ENCODE measurements at regions not wholly inside any gene's neighbourhood (a gene's known extent, or its start where the extent isn't known, plus 50 kb on each side); places are given as distances from the start of the nearest gene placed in this dataset.
"Not testable (repeated sequence)": the region's sequence is repeated elsewhere in the genome, so short reads cannot be mapped to it uniquely, and the experiment has no call there.

DNA sequence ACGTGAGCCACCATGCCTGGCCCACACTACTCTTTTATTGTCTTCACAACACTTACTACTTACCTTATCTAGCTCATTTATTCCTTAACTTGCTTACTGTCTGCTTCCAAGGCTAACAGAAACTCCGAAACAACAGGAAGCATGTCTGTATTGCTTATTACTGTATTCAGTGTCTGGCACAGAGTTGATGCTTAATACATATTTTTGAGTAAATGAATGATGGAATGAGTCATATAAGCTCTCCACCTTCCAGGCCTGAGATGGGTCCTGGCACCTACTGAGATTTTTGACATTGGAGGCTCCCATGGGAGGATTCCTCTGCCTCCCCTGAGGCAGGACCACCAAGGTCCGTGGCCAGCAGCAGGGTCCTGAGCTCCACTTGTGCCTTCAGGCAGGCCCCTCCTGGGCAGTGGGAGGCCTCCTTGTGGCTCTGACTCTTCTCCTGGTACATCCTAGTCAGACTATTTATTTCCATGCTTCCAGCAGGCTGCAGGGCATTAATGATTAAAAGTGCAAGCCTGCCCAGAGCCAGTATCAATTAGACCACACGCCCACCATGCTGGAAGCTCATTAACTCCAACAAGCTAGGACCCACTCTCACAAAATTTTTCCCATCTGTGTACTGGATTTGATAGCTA is 76.5 kb upstream of the CTNNA1 start:
- Mint-ChIP-seq H3K27ac (no peak overlapping the region), H3K4me1 (ENCODE audit: low read depth) (no peaks in the 10 kb centered on the region), H3K9me3 (peaks cover 11% of the 10 kb centered on the region), H3K27me3 (peaks cover 60% of the 10 kb centered on the region), H3K36me3 (ENCODE audit: low read depth) (no peaks in the 10 kb centered on the region), H3K4me3 (no peak overlapping the region)

DNA sequence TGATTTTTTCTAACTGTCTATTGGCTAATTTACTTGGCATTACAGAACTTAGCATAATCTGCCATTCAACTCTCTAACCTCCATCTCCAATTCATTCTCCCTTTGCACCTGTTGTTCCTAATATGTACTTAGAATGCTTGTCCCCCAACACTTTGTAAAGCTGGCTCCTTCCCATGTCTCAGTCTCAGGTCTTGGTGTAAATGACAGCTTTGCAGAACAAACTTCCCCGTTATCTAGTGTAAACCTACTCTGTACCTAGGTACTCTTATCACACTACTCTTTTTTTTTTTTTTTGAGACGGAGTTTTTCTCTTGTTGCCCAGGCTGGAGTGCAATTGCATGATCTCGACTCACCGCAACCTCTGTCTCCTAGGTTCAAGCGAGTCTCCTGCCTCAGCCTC is 77.2 kb upstream of the CTNNA1 start:
- Mint-ChIP-seq H3K4me1 (ENCODE audit: low read depth) (no peaks in the 10 kb centered on the region), H3K4me3 (no peak overlapping the region), H3K9me3 (peaks cover 11% of the 10 kb centered on the region), H3K36me3 (ENCODE audit: low read depth) (no peaks in the 10 kb centered on the region), H3K27ac (no peak overlapping the region), H3K27me3 (peaks cover 59% of the 10 kb centered on the region)

DNA sequence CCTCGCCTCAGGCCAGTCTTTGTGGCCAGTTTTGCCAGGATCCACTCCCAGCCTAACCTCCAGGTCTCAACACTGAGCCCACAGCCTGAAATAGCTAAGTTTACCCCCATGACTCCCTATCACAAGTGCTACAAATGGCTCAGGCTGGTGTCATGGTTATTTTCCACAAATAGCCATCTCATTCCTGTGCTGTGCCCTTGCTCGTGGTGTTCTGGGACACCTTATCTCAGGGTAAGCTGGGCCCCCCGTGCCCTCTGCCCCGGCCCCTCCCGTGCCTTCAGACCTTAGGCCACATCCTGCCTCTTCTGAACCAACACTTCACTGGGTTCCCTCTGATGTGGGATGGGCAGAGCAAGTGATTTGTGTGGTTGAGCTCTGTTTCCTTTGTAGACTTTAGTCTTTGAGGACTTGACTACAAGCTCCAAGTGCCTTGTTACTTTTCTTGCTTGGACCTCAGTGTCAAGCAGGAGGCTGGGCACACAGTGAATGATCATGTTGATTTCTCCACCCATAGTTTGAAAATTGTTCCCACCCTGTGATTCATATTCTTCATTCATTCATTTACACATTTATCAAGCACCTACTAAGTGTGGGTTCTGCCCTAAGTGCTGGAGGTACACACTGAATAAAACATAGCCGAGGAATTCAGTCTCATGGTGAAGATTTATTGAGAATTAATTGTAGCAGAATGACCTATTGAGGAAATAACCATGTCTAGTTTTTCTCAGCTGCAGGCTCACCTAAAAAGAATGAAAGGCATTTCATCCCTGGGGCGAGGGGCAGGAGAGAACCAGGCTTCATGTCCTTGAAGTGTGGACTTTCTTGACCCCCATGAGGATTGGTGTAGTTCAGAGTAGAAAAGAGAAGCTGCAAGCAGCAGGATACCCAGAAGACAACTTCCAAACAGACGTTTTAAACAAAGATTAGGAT is 84.5 kb upstream of the CTNNA1 start:
- H3K36me3 Mint-ChIP-seq (ENCODE audit: low read depth) = no peaks in the 10 kb centered on the region
- H3K4me3 Mint-ChIP-seq = no peak overlapping the region
- peaks cover 2% of the 10 kb centered on the region for H3K9me3 Mint-ChIP-seq
- H3K27ac Mint-ChIP-seq = no peak overlapping the region
- H3K27me3 Mint-ChIP-seq = peaks cover 76% of the 10 kb centered on the region
- H3K4me1 Mint-ChIP-seq (ENCODE audit: low read depth) = peaks cover 33% of the 10 kb centered on the region

DNA sequence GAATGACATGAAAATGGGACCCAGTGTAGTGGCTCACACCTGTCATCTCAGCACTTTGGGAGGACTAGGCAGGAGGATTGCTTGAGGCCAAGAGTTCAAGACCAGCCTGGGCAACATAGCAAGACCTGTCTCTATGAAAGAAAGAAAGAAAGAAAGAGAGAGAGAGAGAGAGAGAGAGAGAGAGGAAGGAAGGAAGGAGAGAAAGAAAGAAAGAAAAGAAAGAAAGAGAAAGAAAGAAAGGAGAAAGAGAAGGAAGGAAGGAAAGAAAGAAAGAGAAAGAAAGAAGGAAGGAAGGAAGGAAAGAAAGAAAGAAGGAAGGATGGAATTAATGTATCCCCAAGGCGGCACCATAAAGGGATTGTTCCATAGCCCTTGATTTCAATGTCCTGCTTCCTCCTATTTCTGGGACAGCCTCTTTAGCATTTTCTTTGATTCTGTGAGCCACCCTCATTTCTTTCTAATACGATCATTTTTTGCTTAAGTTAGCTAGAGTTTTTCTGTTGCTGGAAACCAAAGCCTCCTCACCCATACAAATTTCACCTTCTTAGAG is 85.4 kb upstream of the CTNNA1 start:
- Mint-ChIP-seq H3K27me3 (peaks cover 75% of the 10 kb centered on the region), H3K4me1 (ENCODE audit: low read depth) (peaks cover 41% of the 10 kb centered on the region)
- not testable (repeated sequence) for H3K36me3 Mint-ChIP-seq (ENCODE audit: low read depth); H3K4me3 Mint-ChIP-seq; H3K27ac Mint-ChIP-seq; H3K9me3 Mint-ChIP-seq

DNA sequence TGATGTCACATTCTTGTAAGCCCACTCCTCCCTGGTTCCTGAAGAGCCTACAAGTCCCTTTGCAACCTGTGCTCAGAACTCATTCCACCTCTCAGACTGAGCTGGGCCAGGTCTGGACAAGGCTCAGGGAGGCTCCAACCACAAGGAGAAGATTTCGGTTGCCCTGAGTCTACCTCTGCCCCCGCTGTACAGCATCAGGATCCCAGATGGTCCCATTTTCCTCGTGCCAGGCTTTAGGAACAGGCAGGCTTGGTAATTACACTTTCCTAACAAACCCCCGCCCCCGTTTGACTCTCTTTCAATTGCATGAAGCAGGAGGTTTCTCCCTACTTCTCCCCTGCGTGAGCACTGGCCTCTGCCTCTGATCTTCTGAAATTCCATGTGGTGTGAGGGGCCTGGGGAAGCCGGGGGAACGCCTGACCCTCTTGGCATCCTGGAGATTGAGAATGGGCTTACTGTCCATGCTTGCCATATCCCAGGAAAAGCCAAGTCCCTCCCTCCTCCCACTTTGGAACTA is 86.9 kb upstream of the CTNNA1 start:
- peaks cover 54% of the 10 kb centered on the region for H3K4me1 Mint-ChIP-seq (ENCODE audit: low read depth)
- peaks cover 5% of the 10 kb centered on the region for H3K9me3 Mint-ChIP-seq
- no peak overlapping the region for H3K27ac Mint-ChIP-seq
- no peak overlapping the region for H3K4me3 Mint-ChIP-seq
- H3K27me3 Mint-ChIP-seq = peaks cover 79% of the 10 kb centered on the region
- no peaks in the 10 kb centered on the region for H3K36me3 Mint-ChIP-seq (ENCODE audit: low read depth)

DNA sequence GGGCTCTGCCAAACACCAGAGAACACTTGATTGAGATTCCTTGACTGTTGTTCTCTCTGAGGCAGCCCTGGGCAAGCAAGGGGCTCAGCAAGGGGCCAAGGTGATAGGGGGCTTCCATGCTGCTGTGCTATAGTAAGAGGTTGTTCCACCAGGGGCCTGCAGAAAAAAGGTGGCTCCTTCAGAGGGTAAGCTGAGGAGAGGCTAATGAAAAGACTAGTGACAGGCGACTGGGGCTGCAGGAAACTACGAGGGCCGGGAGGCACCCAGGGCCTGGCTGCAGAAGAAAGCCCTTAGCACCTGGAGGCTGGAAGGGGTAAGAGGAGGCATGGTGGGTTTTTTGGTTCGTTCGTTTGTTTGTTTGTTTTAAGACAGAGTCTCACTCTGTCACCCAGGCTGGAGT is 88.0 kb upstream of the CTNNA1 start:
- Mint-ChIP-seq H3K4me3 (no peak overlapping the region), H3K4me1 (ENCODE audit: low read depth) (peaks cover 54% of the 10 kb centered on the region), H3K27ac (no peak overlapping the region), H3K9me3 (peaks cover 5% of the 10 kb centered on the region), H3K27me3 (peaks cover 87% of the 10 kb centered on the region), H3K36me3 (ENCODE audit: low read depth) (no peaks in the 10 kb centered on the region)

DNA sequence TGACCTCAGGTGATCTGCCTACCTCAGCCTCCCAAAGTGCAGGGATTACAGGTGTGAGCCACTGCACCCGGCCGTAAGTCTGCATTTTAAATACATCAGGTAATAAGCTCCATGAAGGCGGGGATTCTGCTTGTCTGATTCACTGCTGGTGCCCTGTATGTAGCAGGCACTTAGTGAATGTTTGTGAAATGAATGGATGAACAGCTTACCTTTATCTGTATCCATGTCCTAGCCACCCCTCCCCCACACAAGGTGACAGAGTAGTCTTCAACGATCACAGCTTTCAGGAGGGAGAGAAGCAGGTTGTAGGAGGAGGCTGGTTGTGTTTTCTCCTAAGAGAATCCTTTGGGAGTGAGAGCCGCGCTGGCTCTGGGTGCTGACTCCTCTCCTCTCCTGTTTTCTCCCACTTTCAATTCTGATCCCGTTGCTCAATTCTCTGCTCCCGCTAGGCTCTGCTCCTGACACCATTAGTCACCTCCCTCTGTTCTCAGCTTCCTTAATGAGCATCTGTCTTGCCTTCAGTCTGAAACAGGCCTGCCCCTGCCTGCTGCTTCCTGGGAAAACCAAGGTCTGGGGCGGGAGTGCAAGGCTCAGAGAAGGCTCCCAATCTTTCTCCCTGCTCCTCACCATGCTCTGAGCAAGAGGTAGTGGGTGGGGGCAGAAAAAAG is 88.8 kb upstream of the CTNNA1 start:
- no peak overlapping the region for H3K27ac Mint-ChIP-seq

DNA sequence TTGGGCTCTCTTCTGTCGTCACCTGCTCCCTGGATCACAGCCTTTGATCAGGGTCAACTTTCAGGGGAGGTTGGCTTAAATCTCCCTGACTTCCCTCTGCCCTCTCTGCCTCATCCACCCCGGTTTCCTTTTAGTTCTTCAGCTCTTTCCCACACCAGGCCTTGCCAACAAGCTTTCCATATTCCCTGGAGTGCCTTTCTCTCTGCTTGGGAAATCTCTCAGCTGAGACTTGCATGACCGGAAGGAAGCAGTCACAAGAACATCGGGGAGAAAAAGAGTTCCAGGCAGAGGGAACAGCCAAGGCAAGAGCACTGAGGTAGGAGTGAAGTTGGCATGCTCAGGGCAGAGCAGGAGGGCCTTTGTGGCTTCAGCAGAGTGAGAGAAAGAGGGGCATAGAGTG is 88.4 kb upstream of the HSPA9 start:
- Mint-ChIP-seq H3K9me3 (peaks cover 5% of the 10 kb centered on the region), H3K27ac (no peak overlapping the region), H3K27me3 (peaks cover 87% of the 10 kb centered on the region), H3K36me3 (ENCODE audit: low read depth) (no peaks in the 10 kb centered on the region), H3K4me1 (ENCODE audit: low read depth) (peaks cover 42% of the 10 kb centered on the region), H3K4me3 (no peak overlapping the region)

More for the DNA sequence above, 88.8 kb upstream of the CTNNA1 start:
- Mint-ChIP-seq H3K4me3 (no peak overlapping the region), H3K4me1 (ENCODE audit: low read depth) (peaks cover 51% of the 10 kb centered on the region), H3K36me3 (ENCODE audit: low read depth) (no peaks in the 10 kb centered on the region), H3K9me3 (peaks cover 5% of the 10 kb centered on the region), H3K27me3 (peaks cover 87% of the 10 kb centered on the region)

DNA sequence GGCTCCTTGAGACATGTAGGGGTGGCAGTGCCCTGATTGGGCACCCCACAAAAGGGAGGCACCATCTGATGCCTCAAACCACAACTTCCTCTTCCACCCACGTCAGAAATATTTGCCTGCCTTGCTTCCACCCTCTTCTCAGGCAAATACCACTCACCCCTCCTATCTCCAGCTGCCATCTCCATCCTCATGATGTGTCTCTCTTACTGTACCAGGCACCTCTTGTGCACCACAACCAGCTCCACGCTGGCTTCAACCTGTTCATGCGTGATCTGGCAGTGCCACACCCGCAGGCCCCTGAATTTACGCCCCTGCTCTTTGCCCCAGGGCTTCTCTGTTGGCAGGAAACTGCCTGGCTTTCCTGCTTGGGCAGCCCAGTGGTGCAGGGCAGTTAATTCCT is 87.8 kb upstream of the HSPA9 start:
- peak overlapping the region; percentile 34 for H3K27ac Mint-ChIP-seq
- peak overlapping the region; percentile 9 for H3K4me3 Mint-ChIP-seq
- H3K36me3 Mint-ChIP-seq (ENCODE audit: low read depth) = no peaks in the 10 kb centered on the region
- H3K27me3 Mint-ChIP-seq = peaks cover 86% of the 10 kb centered on the region
- peaks cover 5% of the 10 kb centered on the region for H3K9me3 Mint-ChIP-seq
- H3K4me1 Mint-ChIP-seq (ENCODE audit: low read depth) = peaks cover 37% of the 10 kb centered on the region

DNA sequence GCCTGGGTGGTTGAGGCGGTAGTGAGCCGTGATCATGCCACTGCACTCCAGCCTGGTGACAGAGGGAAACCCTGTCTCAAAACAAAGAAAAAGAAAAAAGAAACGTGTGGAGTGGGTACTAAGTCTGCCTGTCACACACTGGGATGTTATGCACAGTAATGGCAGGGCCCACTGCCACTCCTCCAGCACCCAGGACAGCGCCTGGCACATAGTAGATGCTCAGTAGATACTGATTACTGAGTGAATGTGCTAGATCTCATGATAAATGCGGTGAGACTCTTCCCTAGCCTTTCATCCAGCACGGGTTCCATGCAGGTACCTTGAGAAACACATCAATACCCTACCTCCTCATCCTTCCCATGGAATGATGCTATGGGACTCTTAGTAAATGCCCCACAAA is 87.4 kb upstream of the HSPA9 start:
- Mint-ChIP-seq H3K27ac (no peak overlapping the region), H3K27me3 (peaks cover 85% of the 10 kb centered on the region), H3K4me1 (ENCODE audit: low read depth) (peaks cover 33% of the 10 kb centered on the region), H3K9me3 (peaks cover 5% of the 10 kb centered on the region), H3K36me3 (ENCODE audit: low read depth) (no peaks in the 10 kb centered on the region), H3K4me3 (peak overlapping the region; percentile 9)

DNA sequence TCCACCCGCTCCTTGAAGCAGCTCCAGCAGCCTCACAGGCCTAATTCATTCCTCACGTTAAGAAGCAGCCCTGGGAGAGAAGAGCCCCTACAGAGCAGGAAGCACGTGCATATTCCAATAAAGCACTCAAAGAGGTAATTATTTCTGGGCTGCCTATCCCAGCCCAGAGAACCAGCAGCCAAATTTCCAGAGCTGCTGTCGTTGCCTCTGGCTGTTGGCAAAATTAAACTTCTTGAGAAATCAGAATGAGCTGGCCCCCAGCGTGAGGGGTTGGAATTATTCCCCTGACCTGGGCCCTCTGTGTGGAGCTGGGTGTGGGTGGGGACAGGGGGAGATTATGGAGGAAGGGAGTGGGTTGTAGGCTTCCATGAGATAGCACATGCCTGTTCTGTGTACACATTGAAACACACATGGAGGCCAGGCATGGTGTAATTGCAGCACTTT is 86.8 kb upstream of the HSPA9 start:
- no peaks in the 10 kb centered on the region for H3K36me3 Mint-ChIP-seq (ENCODE audit: low read depth)
- H3K9me3 Mint-ChIP-seq = peaks cover 5% of the 10 kb centered on the region
- H3K4me1 Mint-ChIP-seq (ENCODE audit: low read depth) = peaks cover 32% of the 10 kb centered on the region
- H3K27ac Mint-ChIP-seq = no peak overlapping the region
- no peak overlapping the region for H3K4me3 Mint-ChIP-seq
- H3K27me3 Mint-ChIP-seq = peaks cover 88% of the 10 kb centered on the region

DNA sequence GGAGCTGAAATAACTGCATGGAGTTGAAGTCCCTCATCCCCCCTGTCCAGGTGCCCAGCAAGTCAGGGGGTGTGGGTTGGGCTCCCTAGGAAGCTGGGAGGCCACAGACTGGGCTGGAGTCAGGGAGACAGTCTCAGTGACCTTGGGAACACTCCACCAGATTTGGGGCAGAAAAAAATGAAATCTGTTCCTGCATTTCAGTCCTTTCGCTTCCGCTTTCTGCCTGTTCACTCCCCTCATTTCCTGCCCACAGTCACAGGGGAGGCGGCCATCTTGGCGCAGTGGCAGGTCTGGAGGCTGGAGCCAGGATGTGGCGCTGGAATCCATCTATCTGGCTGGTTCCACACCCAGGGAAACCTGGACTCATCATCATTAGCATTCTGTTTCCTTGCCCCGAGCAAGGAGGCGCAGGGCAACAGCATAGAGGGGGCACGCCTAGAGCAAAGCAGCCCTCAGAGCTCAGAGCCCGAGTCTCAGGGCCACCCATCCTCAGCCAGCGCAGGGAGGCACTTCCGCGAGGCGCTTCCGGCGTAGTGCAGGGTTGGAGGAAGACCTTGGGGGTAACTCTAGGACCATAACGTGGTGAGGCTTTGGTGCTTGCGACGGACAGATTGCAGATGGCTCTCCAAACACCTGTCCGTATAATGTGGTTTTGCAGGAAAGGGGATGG is 86.2 kb upstream of the HSPA9 start:
- Mint-ChIP-seq H3K36me3 (ENCODE audit: low read depth) (no peaks in the 10 kb centered on the region), H3K27ac (no peak overlapping the region), H3K27me3 (peaks cover 88% of the 10 kb centered on the region), H3K4me3 (no peak overlapping the region), H3K4me1 (ENCODE audit: low read depth) (peaks cover 32% of the 10 kb centered on the region), H3K9me3 (peaks cover 5% of the 10 kb centered on the region)

DNA sequence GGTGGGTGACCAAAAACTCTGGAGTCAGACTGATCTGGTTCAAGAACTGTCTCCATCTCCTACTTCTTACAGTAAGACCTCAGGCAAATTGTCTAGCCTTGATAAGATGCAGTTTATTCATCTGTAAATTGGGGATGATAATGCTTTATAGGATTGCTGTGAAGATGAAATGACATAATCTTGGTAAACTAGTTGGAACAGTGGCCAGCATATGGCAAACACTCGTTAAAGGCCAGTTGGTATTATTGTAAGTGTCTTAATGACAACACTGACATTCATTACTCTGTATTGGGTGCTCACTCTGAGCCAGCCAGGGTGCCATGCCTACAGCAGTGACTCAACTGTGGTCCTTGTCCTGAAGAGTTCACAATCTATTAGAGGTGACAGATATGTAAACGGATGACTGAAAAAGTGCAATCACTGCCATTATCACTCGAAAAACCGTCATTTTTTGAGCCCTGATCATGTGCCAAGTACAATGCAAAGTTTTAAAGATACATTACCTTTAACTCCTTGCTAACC is 84.9 kb upstream of the HSPA9 start:
- H3K36me3 Mint-ChIP-seq (ENCODE audit: low read depth) = no peaks in the 10 kb centered on the region
- H3K4me1 Mint-ChIP-seq (ENCODE audit: low read depth) = peaks cover 44% of the 10 kb centered on the region
- H3K27ac Mint-ChIP-seq = no peak overlapping the region
- H3K27me3 Mint-ChIP-seq = peaks cover 85% of the 10 kb centered on the region
- peaks cover 5% of the 10 kb centered on the region for H3K9me3 Mint-ChIP-seq
- H3K4me3 Mint-ChIP-seq = no peak overlapping the region

DNA sequence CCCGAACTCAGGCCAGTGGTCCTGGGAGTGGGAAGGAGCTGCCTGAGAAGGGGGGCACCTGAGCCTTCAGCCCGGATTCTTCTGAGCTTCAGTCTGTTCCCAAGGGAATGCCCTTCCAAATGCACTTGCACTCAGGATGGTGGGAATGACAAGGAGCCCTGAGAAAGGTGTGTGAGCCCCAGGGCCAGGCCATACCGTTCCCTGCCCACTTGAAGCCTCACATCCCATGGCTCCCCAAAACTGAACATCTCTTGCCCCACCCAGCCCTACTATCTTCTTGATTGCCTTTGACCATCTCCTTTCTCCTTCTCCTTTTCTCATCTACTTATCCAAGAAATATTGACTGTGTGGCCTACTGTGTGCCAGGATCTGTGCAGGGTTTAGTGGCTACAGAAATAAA is 84.4 kb upstream of the HSPA9 start:
- Mint-ChIP-seq H3K4me1 (ENCODE audit: low read depth) (peaks cover 48% of the 10 kb centered on the region), H3K27me3 (peaks cover 84% of the 10 kb centered on the region), H3K4me3 (no peak overlapping the region), H3K36me3 (ENCODE audit: low read depth) (peaks cover 4% of the 10 kb centered on the region), H3K27ac (no peak overlapping the region), H3K9me3 (peaks cover 5% of the 10 kb centered on the region)

Measured in stimulated activated naive CD8-positive, alpha-beta T cell treated with anti-CD3 and anti-CD28 coated beads, Interleukin-15, Interleukin-2, amounts not matched to agents 100 ng/mL and 50 ng/mL, for 24 hours (primary cell).